ENCODE measurements at regions not wholly inside any gene's neighbourhood (a gene's known extent, or its start where the extent isn't known, plus 50 kb on each side); places are given as distances from the start of the nearest gene placed in this dataset.
"Not testable (repeated sequence)": the region's sequence is repeated elsewhere in the genome, so short reads cannot be mapped to it uniquely, and the experiment has no call there.

DNA sequence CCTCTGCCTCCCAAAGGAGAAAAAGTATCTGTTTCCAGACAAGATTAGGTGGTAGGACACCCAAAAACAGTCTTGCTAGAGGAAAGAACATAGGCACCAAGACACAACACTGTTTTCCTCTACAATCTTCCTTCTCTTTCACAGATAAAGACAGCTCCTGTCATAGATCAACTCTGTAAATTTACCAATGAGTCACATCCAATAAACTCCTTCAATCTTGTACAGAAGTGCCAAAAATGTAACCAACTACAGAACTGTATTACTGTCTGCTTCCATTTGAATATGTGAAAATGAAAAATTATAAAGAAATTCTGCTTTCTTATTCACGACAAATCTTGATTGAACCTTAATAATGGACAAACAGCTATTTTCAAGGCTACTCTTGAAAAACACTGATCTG is 286.9 kb downstream of the PLK2 start:
- no peak for DNase-seq (ENCODE audit: extremely low spot score)
- TF ChIP-seq L3MBTL2 (conservative IDR thresholded peaks at IDR 0.05) (no peak), ZNF384 (IDR thresholded peaks at IDR 0.05) (no peak), FOXK2 (IDR thresholded peaks at IDR 0.05) (no peak), ARNT (IDR thresholded peaks at IDR 0.05) (no peak), NFRKB (IDR thresholded peaks at IDR 0.05) (no peak), FOXM1 (IDR thresholded peaks at IDR 0.05; ENCODE audit: borderline replicate concordance) (no peak), HDGF (IDR thresholded peaks at IDR 0.05; ENCODE audit: borderline replicate concordance) (no peak), SUZ12 (IDR thresholded peaks at IDR 0.05) (no peak), SP1 (IDR thresholded peaks at IDR 0.05) (no peak), CTBP1 (IDR thresholded peaks at IDR 0.05; ENCODE audit: borderline replicate concordance) (no peak)
- POLR2A ChIA-PET, result no interaction called here
- CTCF ChIA-PET, result no interaction called here

DNA sequence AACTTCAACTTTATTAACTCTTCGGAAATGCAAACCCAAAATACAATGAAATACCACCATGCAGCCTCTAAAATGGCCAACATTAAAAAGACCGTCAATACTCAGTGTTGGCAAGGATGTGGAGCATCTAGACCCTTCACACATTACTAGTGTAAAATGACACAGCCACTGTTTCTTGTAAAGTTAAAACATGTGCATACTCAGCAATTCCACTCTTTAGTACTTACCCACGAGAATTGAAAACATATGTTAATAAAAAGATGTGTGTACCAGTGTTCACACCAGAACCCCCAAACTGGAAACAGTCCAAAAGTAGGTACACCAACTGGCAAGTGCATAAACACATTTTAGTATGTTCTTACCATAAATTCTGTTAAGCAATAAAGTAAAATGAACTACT is 294.7 kb downstream of the PLK2 start:
- CTCF ChIA-PET, result no interaction called here
- TF ChIP-seq SP1 (IDR thresholded peaks at IDR 0.05) (no peak), HDGF (IDR thresholded peaks at IDR 0.05; ENCODE audit: borderline replicate concordance) (no peak)
- no peak for DNase-seq (ENCODE audit: extremely low spot score)
- POLR2A ChIA-PET, result no interaction called here

DNA sequence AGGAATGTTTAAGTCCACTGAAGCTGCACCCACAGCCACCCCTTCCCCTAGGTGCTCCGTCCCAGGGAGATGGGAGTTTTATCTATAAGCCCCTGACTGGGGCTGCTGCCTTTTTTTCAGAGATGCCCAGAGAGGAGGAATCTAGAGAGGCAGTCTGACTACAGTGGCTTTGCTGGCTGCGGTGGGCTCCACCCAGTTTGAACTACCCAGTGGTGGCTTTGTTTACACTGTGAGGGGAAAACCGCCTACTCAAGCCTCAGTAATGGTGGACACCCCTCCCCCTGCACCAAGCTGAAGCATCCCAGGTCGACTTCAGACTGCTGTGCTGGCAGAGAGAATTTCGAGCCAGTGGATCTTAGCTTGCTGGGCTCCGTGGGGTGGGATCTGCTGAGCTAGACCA is 298.0 kb downstream of the PLK2 start:
- CTCF ChIA-PET; POLR2A ChIA-PET; DNase-seq (ENCODE audit: extremely low spot score): not testable (repeated sequence)

DNA sequence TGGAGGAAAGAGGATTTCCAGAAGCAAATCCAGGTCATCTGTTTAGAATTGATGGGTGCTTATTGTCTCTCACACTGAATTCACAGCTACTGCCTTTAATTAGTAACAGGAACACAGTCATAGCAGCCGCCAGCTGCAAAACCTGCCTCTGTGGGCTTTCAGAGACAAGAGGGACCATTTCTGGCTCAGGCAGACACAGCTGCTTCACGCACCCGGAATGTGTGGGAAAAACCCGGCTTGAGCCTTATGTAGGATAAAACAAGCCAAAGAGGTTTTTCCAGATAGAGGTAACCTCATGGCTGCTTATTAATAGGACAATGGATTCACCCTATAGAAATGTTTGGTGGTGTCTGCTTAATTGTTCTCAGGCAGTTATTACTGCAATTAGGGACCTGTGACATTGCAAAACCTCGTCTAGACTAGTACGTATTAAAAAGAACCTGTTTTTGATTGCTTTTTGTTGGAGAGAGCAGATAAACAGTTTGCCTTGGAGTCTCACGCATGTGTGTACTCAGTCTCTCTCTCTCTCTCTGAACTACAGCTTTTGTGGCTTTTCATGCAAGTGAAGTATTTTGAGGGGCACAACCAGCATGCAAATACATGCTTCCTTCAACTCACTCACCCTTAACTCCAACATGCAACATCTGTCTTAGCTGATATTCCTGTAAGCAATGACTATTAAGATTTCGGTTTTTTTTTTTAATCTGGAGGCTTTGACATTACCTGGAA is 302.7 kb downstream of the PLK2 start:
- ChIA-PET CTCF (no interaction called here), POLR2A (no interaction called here)
- DNase-seq (ENCODE audit: extremely low spot score), result no peak
- TF ChIP-seq SP1 (IDR thresholded peaks at IDR 0.05) (no peak), TARDBP (IDR thresholded peaks at IDR 0.05) (no peak), FOXK2 (IDR thresholded peaks at IDR 0.05) (no peak), ELF4 (IDR thresholded peaks at IDR 0.05) (no peak), CTBP1 (IDR thresholded peaks at IDR 0.05; ENCODE audit: borderline replicate concordance) (no peak), ZNF384 (IDR thresholded peaks at IDR 0.05) (no peak)

DNA sequence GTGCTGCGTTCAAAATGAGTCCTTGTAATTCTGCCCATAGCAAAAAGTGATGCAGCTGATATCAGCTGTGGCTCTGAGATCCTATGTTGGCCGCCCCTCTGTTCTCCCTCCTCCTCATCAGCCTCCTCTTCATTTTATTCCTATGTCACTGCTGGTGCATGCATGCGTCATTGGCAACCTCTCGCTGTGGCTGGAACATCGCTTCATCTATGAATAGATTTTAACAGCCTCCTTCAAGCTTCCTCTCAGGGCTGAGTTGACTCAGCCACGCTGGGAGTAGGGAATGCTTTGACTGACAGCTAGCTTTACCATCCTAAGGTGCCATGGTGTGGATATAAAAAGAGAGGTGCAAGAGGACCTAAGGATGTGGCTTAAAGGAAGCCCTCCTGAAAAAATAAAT is 303.5 kb downstream of the PLK2 start:
- CTCF ChIA-PET, result interaction anchor here (0.7 kb wide), 1 partner anchor 321 kb away, joined by 4 read pairs; no protein-coding TSS in a partner anchor
- TF ChIP-seq SP1 (IDR thresholded peaks at IDR 0.05) (no peak), SUZ12 (IDR thresholded peaks at IDR 0.05) (no peak), CTBP1 (IDR thresholded peaks at IDR 0.05; ENCODE audit: borderline replicate concordance) (no peak), FOXK2 (IDR thresholded peaks at IDR 0.05) (no peak), BHLHE40 (IDR thresholded peaks at IDR 0.05; ENCODE audit: borderline replicate concordance) (no peak), ARNT (IDR thresholded peaks at IDR 0.05) (no peak), L3MBTL2 (conservative IDR thresholded peaks at IDR 0.05) (no peak), ZNF384 (IDR thresholded peaks at IDR 0.05) (no peak), FOXA1 (IDR thresholded peaks at IDR 0.05) (no peak), ELF4 (IDR thresholded peaks at IDR 0.05) (no peak), LEF1 (IDR thresholded peaks at IDR 0.05; ENCODE audit: borderline replicate concordance) (no peak), FOXM1 (IDR thresholded peaks at IDR 0.05; ENCODE audit: borderline replicate concordance) (no peak)
- TF ChIP-seq, protein P1, sequence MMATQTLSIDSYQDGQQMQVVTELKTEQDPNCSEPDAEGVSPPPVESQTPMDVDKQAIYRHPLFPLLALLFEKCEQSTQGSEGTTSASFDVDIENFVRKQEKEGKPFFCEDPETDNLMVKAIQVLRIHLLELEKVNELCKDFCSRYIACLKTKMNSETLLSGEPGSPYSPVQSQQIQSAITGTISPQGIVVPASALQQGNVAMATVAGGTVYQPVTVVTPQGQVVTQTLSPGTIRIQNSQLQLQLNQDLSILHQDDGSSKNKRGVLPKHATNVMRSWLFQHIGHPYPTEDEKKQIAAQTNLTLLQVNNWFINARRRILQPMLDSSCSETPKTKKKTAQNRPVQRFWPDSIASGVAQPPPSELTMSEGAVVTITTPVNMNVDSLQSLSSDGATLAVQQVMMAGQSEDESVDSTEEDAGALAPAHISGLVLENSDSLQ (IDR thresholded peaks at IDR 0.05), result no peak
- POLR2A ChIA-PET, result no interaction called here
- DNase-seq (ENCODE audit: extremely low spot score), result no peak

DNA sequence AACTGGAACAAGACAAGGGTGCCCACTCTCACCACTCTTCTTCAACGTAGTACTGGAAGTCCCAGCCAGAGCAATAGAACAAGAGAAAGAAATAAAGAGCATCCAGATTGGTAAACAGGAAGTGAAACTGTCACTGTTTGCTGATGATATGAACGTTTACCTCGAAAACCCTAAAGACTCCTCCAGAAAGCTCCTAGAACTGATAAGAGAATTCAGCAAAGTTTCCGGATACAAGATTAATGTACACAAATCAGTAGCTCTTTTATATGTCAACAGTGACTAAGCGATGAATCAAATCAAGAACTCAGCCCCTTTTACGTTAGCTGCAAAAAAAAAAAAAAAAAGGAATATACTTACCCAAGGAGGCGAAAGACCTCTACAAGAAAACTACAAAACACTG is 306.6 kb downstream of the PLK2 start:
- no peak for DNase-seq (ENCODE audit: extremely low spot score)
- ChIA-PET CTCF (no interaction called here), POLR2A (no interaction called here)
- TF ChIP-seq TARDBP (IDR thresholded peaks at IDR 0.05) (no peak), ELF4 (IDR thresholded peaks at IDR 0.05) (no peak), CTBP1 (IDR thresholded peaks at IDR 0.05; ENCODE audit: borderline replicate concordance) (no peak)
- TF ChIP-seq, protein P1 (IDR thresholded peaks at IDR 0.05), result no peak

DNA sequence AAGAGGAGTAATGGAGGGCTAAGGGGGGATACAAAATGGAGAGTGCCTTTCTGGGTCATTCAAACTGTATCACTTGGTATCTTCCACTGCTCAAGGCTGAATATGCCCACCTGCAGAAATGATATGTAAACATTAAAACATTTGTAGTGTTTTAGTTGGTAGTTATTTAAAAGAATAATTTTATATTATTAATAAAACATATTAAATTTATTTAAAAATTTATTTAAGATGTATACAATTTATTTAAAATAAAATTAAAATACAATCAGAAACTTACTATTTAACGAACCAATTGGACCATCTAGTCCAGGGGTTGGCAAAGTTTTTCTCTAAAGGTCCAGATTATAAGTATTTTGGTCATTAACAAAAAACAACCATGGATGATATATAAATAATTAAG is 308.5 kb downstream of the PLK2 start:
- ChIA-PET POLR2A (no interaction called here), CTCF (interaction anchor here (0.7 kb wide), 1 partner anchor 221 kb away, joined by 3 read pairs; no protein-coding TSS in a partner anchor)
- TF ChIP-seq SP1 (IDR thresholded peaks at IDR 0.05) (no peak), FOXM1 (IDR thresholded peaks at IDR 0.05; ENCODE audit: borderline replicate concordance) (no peak), L3MBTL2 (conservative IDR thresholded peaks at IDR 0.05) (no peak), ZNF384 (IDR thresholded peaks at IDR 0.05) (no peak), LEF1 (IDR thresholded peaks at IDR 0.05; ENCODE audit: borderline replicate concordance) (no peak)
- DNase-seq (ENCODE audit: extremely low spot score), result no peak

DNA sequence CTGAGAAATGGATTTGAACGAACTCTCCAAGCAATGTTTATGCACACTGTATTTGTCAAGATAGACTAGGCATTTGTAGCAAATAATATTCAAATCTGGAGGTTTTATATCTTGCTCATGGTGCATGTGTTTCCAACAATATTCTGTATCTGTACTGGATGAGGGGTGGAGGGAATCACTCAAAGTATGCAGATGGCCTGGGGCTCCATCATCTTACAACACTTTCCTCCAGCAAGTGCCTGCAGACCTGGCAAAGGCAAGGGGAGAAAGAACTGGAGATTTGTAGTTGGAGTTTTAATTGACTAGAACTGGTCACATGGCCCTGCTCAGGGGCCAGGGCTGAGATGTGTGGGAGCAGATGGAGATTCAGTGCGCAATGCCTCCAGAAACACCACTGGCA is 309.0 kb downstream of the PLK2 start:
- no peak for DNase-seq (ENCODE audit: extremely low spot score)
- ChIA-PET POLR2A (no interaction called here), CTCF (no interaction called here)
- no peak for TF ChIP-seq ARNT (IDR thresholded peaks at IDR 0.05)
- no peak for TF ChIP-seq SP1 (IDR thresholded peaks at IDR 0.05)
- TF ChIP-seq FOXA1 (IDR thresholded peaks at IDR 0.05), result no peak
- TF ChIP-seq BHLHE40 (IDR thresholded peaks at IDR 0.05; ENCODE audit: borderline replicate concordance), result no peak
- no peak for TF ChIP-seq NFRKB (IDR thresholded peaks at IDR 0.05)
- no peak for TF ChIP-seq ELF4 (IDR thresholded peaks at IDR 0.05)
- no peak for TF ChIP-seq HDGF (IDR thresholded peaks at IDR 0.05; ENCODE audit: borderline replicate concordance)
- no peak for TF ChIP-seq CTBP1 (IDR thresholded peaks at IDR 0.05; ENCODE audit: borderline replicate concordance)
- no peak for TF ChIP-seq FOXK2 (IDR thresholded peaks at IDR 0.05)
